GM23248 (cell line): ENCODE measurements at regions not wholly inside any gene's neighbourhood (a gene's known extent, or its start where the extent isn't known, plus 50 kb on each side); places are given as distances from the start of the nearest gene placed in this dataset.

Source experiments
- DNase-seq: peaks from one replicate; pipeline ENCODE4 v3.0.0-alpha.2; 2015
- H2AFZ ChIP-seq: fragments of 200-600 bp; sonication (generic); 2 replicates; pipeline ENCODE4 v1.6.1; 2016; ENCODE audit warnings: antibody characterized with exemption
- H3F3A ChIP-seq: fragments of 200-600 bp; sonication (generic); 2 replicates; pipeline ENCODE4 v1.6.1; 2016; ENCODE audit warnings: mild to moderate bottlenecking, antibody characterized with exemption, mixed run types; ENCODE audit not compliant: insufficient read depth
- H3K27ac ChIP-seq: fragments of 200-600 bp; sonication (generic); 2 replicates; pipeline ENCODE4 v1.5.1; 2016; ENCODE audit warnings: mild to moderate bottlenecking
- H3K27me3 ChIP-seq: fragments of 200-600 bp; sonication (generic); replicated peaks from 2 replicates; pipeline ENCODE4 v1.6.1; 2016; ENCODE audit warnings: mild to moderate bottlenecking; ENCODE audit not compliant: insufficient read depth
- H3K36me3 ChIP-seq: fragments of 200-600 bp; sonication (generic); 2 replicates; pipeline ENCODE4 v1.6.1; 2016; ENCODE audit warnings: low read depth, mild to moderate bottlenecking
- H3K4me1 ChIP-seq: fragments of 200-600 bp; sonication (generic); 2 replicates; pipeline ENCODE4 v1.6.1; 2016; ENCODE audit warnings: mild to moderate bottlenecking; ENCODE audit not compliant: insufficient read depth
- H3K4me2 ChIP-seq: fragments of 200-600 bp; sonication (generic); one replicate; pipeline ENCODE4 v1.6.1; 2016; ENCODE audit warnings: mild to moderate bottlenecking; ENCODE audit not compliant: unreplicated experiment
- H3K4me3 ChIP-seq: fragments of 200-600 bp; sonication (generic); 2 replicates; pipeline ENCODE4 v1.5.1; 2016; ENCODE audit warnings: mild to moderate bottlenecking
- H3K79me2 ChIP-seq: fragments of 200-600 bp; sonication (generic); 2 replicates; pipeline ENCODE4 v1.6.1; 2016; ENCODE audit warnings: mild to moderate bottlenecking; ENCODE audit not compliant: insufficient read depth
- H3K9ac ChIP-seq: fragments of 200-600 bp; sonication (generic); 2 replicates; pipeline ENCODE4 v1.6.1; 2016; ENCODE audit warnings: mild to moderate bottlenecking
- H3K9me2 ChIP-seq: fragments of 200-600 bp; sonication (generic); 2 replicates; pipeline ENCODE4 v1.6.1; 2016; ENCODE audit warnings: mixed run types, mild to moderate bottlenecking, moderate library complexity; ENCODE audit not compliant: insufficient read depth
- H3K9me3 ChIP-seq: fragments of 200-600 bp; sonication (generic); one replicate; pipeline ENCODE4 v1.6.1; 2017; ENCODE audit warnings: low read depth
- H4K20me1 ChIP-seq: fragments of 200-600 bp; sonication (generic); 2 replicates; pipeline ENCODE4 v1.6.0; 2016; ENCODE audit not compliant: insufficient read depth
- EZH2 ChIP-seq: fragments of 200-600 bp; sonication (generic); IDR thresholded peaks from 2 replicates; pipeline ENCODE4 v1.6.1; 2018; ENCODE audit warnings: antibody characterized with exemption, mild to moderate bottlenecking; ENCODE audit not compliant: insufficient read depth, poor library complexity, severe bottlenecking
- EZH2phosphoT487 ChIP-seq: fragments of 200-600 bp; sonication (generic); IDR thresholded peaks from 2 replicates; pipeline ENCODE4 v1.6.1; 2018; ENCODE audit warnings: antibody characterized with exemption, moderate library complexity, mild to moderate bottlenecking, low read depth; ENCODE audit not compliant: insufficient read depth
- WGBS, 2 experiments: methylation state at CpG; one replicate each; pipeline ENCODE4 v1.1.6; 2015 to 2017; ENCODE audit warnings: low lambda C conversion rate in 2 of 2, low coverage in 1 of 2; ENCODE audit errors: missing lambda C conversion rate in 2 of 2; 5-methylcytosine and 5-hydroxymethylcytosine counted together
- in situ Hi-C: fragments of 300-500 bp; cut with MboI; formaldehyde crosslinking; loops from 2 replicates; pipeline ENCODE4 v1.15.0; 2020

DNA sequence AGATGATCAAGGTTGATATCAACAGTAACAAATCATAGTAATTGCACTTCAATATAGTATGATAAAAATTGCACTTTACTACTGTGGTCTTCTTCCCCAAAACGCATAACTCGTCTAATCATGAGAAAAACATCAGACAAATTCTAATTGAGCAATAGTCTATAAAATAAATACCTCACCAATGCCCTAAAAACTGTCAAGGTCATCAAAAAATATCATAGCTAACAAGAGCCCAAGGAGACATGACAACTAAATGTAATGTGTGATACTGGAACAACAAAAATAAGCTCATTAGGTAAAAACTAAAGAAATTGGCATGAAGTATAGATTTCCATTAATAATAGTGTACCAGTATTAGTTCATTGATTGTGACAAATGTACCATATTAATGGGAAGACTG lies 85.6 kb upstream of the LRRC3B start:
- no peaks in the 10 kb centered on the region for H3K9me2 ChIP-seq
- no peaks in the 10 kb centered on the region for H4K20me1 ChIP-seq
- no peak overlapping the region for H2AFZ ChIP-seq
- H3K4me3 ChIP-seq = no peak overlapping the region
- H3K79me2 ChIP-seq = no peaks in the 10 kb centered on the region
- no peak overlapping the region for H3K4me2 ChIP-seq
- DNase-seq = no peak
- TF ChIP-seq EZH2 (no peak), EZH2phosphoT487 (no peak)
- H3K9me3 ChIP-seq = no peaks in the 10 kb centered on the region
- H3K27ac ChIP-seq = no peak overlapping the region
- no peak overlapping the region for H3K9ac ChIP-seq
- H3K27me3 ChIP-seq = no peaks in the 10 kb centered on the region
- 4 to 24% methylated on average over 2 of the region's 2 CpGs for WGBS, 2 experiments
- no peaks in the 10 kb centered on the region for H3F3A ChIP-seq
- no peaks in the 10 kb centered on the region for H3K4me1 ChIP-seq
- no peaks in the 10 kb centered on the region for H3K36me3 ChIP-seq
- in situ Hi-C loops = no loop called here

DNA sequence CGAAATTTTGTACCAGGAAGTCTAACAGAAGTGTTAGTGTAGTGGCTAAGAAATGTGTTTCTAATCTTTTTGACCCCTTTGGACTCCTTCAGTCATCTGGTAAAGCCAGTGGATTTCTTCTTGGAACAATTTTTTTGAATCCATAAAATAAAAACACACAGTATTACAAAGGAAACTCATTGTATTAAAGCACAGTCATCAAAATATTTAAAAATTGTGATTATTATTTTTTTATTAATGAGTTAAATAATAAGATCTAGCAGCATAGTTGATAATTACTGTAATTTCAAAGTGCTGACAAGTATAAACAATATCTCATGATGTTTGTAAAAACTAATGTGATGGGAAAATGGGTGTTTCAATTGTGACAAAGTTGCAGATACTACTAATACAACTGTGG lies 72.2 kb upstream of the LRRC3B start:
- in situ Hi-C loops = no loop called here
- H3K27me3 ChIP-seq = no peaks in the 10 kb centered on the region
- H2AFZ ChIP-seq = no peak overlapping the region
- TF ChIP-seq EZH2phosphoT487 (no peak), EZH2 (no peak)
- H3K9me2 ChIP-seq = no peaks in the 10 kb centered on the region
- H4K20me1 ChIP-seq = no peaks in the 10 kb centered on the region
- WGBS, 2 experiments = 0% methylated on average over 1 of the region's 1 CpG
- no peak overlapping the region for H3K27ac ChIP-seq
- H3K4me3 ChIP-seq = no peak overlapping the region
- H3K79me2 ChIP-seq = no peaks in the 10 kb centered on the region
- no peaks in the 10 kb centered on the region for H3K36me3 ChIP-seq
- H3F3A ChIP-seq = no peaks in the 10 kb centered on the region
- no peaks in the 10 kb centered on the region for H3K9me3 ChIP-seq
- no peak overlapping the region for H3K9ac ChIP-seq
- H3K4me1 ChIP-seq = no peaks in the 10 kb centered on the region
- no peak for DNase-seq
- no peak overlapping the region for H3K4me2 ChIP-seq

DNA sequence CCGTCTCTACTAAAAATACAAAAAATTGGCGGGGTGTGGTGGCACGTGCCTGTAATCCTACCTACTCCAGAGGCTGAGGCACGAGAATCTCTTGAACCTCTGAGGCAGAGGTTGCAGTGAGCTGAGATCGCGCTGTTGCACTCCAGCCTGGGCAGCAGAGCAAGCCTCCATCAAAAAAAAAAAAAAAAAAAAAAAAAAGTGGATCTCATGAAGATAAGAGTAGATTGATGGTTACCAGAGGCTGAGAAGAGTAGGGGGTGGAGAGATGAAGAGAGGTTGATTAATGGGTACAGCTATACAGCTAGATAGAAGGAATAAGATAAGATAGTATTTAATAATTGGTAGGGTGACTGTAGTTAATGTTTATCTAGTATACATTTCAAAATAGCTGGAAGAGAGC lies 65.9 kb upstream of the LRRC3B start:
- Histone ChIP-seq H3K4me2 (no peak overlapping the region), H3K79me2 (no peaks in the 10 kb centered on the region), H3K27ac (no peak overlapping the region), H4K20me1 (no peaks in the 10 kb centered on the region), H3K9me2 (no peaks in the 10 kb centered on the region), H3K27me3 (no peaks in the 10 kb centered on the region), H2AFZ (no peak overlapping the region), H3K9ac (no peak overlapping the region), H3K36me3 (no peaks in the 10 kb centered on the region), H3K4me1 (no peaks in the 10 kb centered on the region), H3F3A (no peaks in the 10 kb centered on the region), H3K4me3 (no peak overlapping the region), H3K9me3 (no peaks in the 10 kb centered on the region)
- DNase-seq = no peak
- in situ Hi-C loops = no loop called here
- whole genome bisulfite sequencing, 2 experiments = 24 to 34% methylated on average over 6 of the region's 6 CpGs
- TF ChIP-seq EZH2phosphoT487 (no peak), EZH2 (no peak)

DNA sequence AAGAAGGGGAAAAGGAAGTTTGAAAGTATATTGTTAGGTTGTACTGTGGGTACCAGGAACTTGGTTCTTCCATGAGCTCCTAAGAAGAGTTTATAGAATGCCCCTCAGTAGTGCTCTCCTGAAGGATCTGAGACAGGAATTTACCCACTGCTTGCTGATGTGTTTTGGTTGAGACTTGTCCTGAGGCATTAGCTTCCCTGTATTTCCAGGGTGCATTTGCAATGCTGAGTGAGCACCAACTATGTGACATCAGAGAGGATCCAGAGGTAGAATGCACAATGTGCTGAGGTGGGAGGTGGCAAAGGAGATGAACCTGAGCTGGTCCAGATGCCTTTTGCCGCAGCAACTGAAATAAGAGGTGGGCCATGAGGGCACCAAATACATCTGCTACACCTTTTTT lies 64.3 kb upstream of the LRRC3B start:
- Histone ChIP-seq H3F3A (no peaks in the 10 kb centered on the region), H3K36me3 (no peaks in the 10 kb centered on the region), H3K4me3 (no peak overlapping the region), H2AFZ (no peak overlapping the region), H4K20me1 (no peaks in the 10 kb centered on the region), H3K27me3 (no peaks in the 10 kb centered on the region), H3K27ac (no peak overlapping the region), H3K9ac (no peak overlapping the region), H3K4me2 (no peak overlapping the region), H3K79me2 (no peaks in the 10 kb centered on the region), H3K9me3 (no peaks in the 10 kb centered on the region), H3K9me2 (no peaks in the 10 kb centered on the region), H3K4me1 (no peaks in the 10 kb centered on the region)
- TF ChIP-seq EZH2 (no peak), EZH2phosphoT487 (no peak)
- in situ Hi-C loops = no loop called here
- no peak for DNase-seq
- WGBS, 2 experiments = 65 to 71% methylated on average over 1 of the region's 1 CpG

DNA sequence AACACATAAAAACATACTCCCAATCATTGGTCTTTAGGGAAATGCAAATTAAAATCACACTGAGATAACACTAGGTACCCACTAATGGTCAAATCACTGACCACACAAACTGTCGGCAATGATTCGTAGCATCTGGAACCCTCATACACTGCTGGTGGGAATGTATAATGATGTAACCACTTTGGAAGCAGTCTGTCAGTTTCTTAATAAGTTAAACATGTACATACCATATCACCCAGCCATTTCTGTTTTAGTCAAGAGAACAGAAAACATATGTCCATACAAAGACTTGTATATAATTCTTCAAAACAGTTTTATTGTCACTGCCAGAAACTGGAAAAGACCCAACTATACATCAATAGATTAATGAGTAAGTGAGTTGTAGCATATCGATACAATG lies 63.3 kb upstream of the LRRC3B start:
- H3K9me2 ChIP-seq = no peaks in the 10 kb centered on the region
- no peak for DNase-seq
- in situ Hi-C loops = no loop called here
- no peaks in the 10 kb centered on the region for H3K79me2 ChIP-seq
- no peaks in the 10 kb centered on the region for H3F3A ChIP-seq
- H3K9ac ChIP-seq = no peak overlapping the region
- 26 to 36% methylated on average over 3 of the region's 3 CpGs for WGBS, 2 experiments
- no peaks in the 10 kb centered on the region for H3K36me3 ChIP-seq
- H3K4me2 ChIP-seq = no peak overlapping the region
- TF ChIP-seq EZH2phosphoT487 (no peak), EZH2 (no peak)
- no peaks in the 10 kb centered on the region for H3K4me1 ChIP-seq
- no peak overlapping the region for H2AFZ ChIP-seq
- H3K9me3 ChIP-seq = no peaks in the 10 kb centered on the region
- no peaks in the 10 kb centered on the region for H3K27me3 ChIP-seq
- H4K20me1 ChIP-seq = no peaks in the 10 kb centered on the region
- no peak overlapping the region for H3K27ac ChIP-seq
- H3K4me3 ChIP-seq = no peak overlapping the region
